GM23338 (cell line): ENCODE measurements at regions not wholly inside any gene's neighbourhood (a gene's known extent, or its start where the extent isn't known, plus 50 kb on each side); places are given as distances from the start of the nearest gene placed in this dataset.
"Not testable (repeated sequence)": the region's sequence is repeated elsewhere in the genome, so short reads cannot be mapped to it uniquely, and the experiment has no call there.

Experiments used
- ATAC-seq: fragments of 200-7000 bp; cut with Tn5 transposase; 3 replicates; pipeline ENCODE4 v1.9.1; 2020
- DNase-seq: peaks from one replicate; pipeline ENCODE4 v3.0.0-alpha.2; 2015; ENCODE audit warnings: low spot score
- H2AFZ ChIP-seq: fragments of 200-600 bp; sonication (generic); 2 replicates; pipeline ENCODE4 v1.8.0; 2016; ENCODE audit warnings: antibody characterized with exemption, mild to moderate bottlenecking, moderate library complexity
- H3F3A ChIP-seq: fragments of 200-600 bp; sonication (generic); replicated peaks from 2 replicates; pipeline ENCODE4 v1.8.0; 2017; ENCODE audit warnings: antibody characterized with exemption, mixed run types, low read depth
- H3K27ac ChIP-seq: fragments of 200-600 bp; sonication (generic); 2 replicates; pipeline ENCODE4 v1.6.1; 2016; ENCODE audit warnings: low read depth
- H3K27me3 ChIP-seq: fragments of 200-600 bp; sonication (generic); 2 replicates; pipeline ENCODE4 v1.8.0; 2016; ENCODE audit warnings: mild to moderate bottlenecking, mixed run types, moderate library complexity; ENCODE audit not compliant: insufficient read depth
- H3K36me3 ChIP-seq: fragments of 200-600 bp; sonication (generic); 2 replicates; pipeline ENCODE4 v1.8.0; 2016; ENCODE audit warnings: mild to moderate bottlenecking; ENCODE audit not compliant: insufficient read depth
- H3K4me1 ChIP-seq: fragments of 200-600 bp; sonication (generic); 2 replicates; pipeline ENCODE4 v1.8.0; 2016; ENCODE audit warnings: mild to moderate bottlenecking, moderate library complexity; ENCODE audit not compliant: insufficient read depth
- H3K4me2 ChIP-seq: fragments of 200-600 bp; sonication (generic); 2 replicates; pipeline ENCODE4 v1.7.1; 2017; ENCODE audit warnings: mixed run types
- H3K4me3 ChIP-seq: fragments of 200-600 bp; sonication (generic); 2 replicates; pipeline ENCODE4 v1.6.1; 2016; ENCODE audit warnings: mixed run types
- H3K79me2 ChIP-seq: fragments of 200-600 bp; sonication (generic); replicated peaks from 2 replicates; pipeline ENCODE4 v1.8.0; 2017; ENCODE audit warnings: mild to moderate bottlenecking; ENCODE audit not compliant: insufficient read depth
- H3K9me2 ChIP-seq: fragments of 200-600 bp; sonication (generic); 2 replicates; pipeline ENCODE4 v1.8.0; 2017; ENCODE audit not compliant: insufficient read depth
- H4K20me1 ChIP-seq: fragments of 200-600 bp; sonication (generic); replicated peaks from 2 replicates; pipeline ENCODE4 v1.8.0; 2017; ENCODE audit warnings: mild to moderate bottlenecking; ENCODE audit not compliant: insufficient read depth
- H3K27ac Mint-ChIP-seq: 2 replicates; pipeline ENCODE4 v1.8.0; 2020; ENCODE audit warnings: inconsistent platforms, mild to moderate bottlenecking, moderate library complexity, mixed read lengths
- H3K27me3 Mint-ChIP-seq: 3 replicates; pipeline ENCODE4 v1.8.0; 2022; ENCODE audit warnings: low read depth, mild to moderate bottlenecking, moderate library complexity, mixed read lengths, inconsistent platforms; ENCODE audit not compliant: insufficient read depth, poor library complexity
- H3K36me3 Mint-ChIP-seq: 3 replicates; pipeline ENCODE4 v1.8.0; 2021; ENCODE audit warnings: low read depth, mild to moderate bottlenecking, inconsistent platforms, moderate library complexity, mixed read lengths
- H3K4me1 Mint-ChIP-seq: 3 replicates; pipeline ENCODE4 v1.8.0; 2020; ENCODE audit warnings: mild to moderate bottlenecking, inconsistent platforms, mixed read lengths
- H3K4me3 Mint-ChIP-seq: 3 replicates; pipeline ENCODE4 v1.8.0; 2021; ENCODE audit warnings: moderate library complexity, mild to moderate bottlenecking, inconsistent platforms, mixed read lengths
- H3K9me3 Mint-ChIP-seq: 3 replicates; pipeline ENCODE4 v1.8.0; 2020; ENCODE audit warnings: moderate library complexity, mild to moderate bottlenecking, inconsistent platforms, mixed read lengths
- CTCF ChIP-seq, 2 experiments: fragments of 200-600 bp in 1 of 2; sonication (generic) in 1 of 2; conservative IDR thresholded peaks; 2 replicates each; pipeline versions ENCODE4 v1.5.1 to v1.6.1; 2016 to 2017; ENCODE audit warnings: antibody characterized with exemption in 2 of 2, low read depth in 2 of 2, mild to moderate bottlenecking in 2 of 2, moderate library complexity in 1 of 2
- ETS1 ChIP-seq: IDR thresholded peaks from 2 replicates; pipeline ENCODE4 v1.6.1; 2016; ENCODE audit warnings: antibody characterized with exemption
- EZH2phosphoT487 ChIP-seq: fragments of 200-600 bp; sonication (generic); IDR thresholded peaks from one replicate; pipeline ENCODE4 v1.8.1; 2018; ENCODE audit warnings: antibody characterized with exemption; ENCODE audit not compliant: unreplicated experiment
- REST ChIP-seq: IDR thresholded peaks from one replicate; pipeline ENCODE4 v1.6.1; 2018; ENCODE audit warnings: antibody characterized with exemption; ENCODE audit not compliant: unreplicated experiment
- STAT1 ChIP-seq: IDR thresholded peaks from one replicate; pipeline ENCODE4 v1.6.1; 2016; ENCODE audit warnings: antibody characterized with exemption; ENCODE audit not compliant: unreplicated experiment
- ZNF114 ChIP-seq: fragments of 250-450 bp; sonication (Bioruptor Pico); IDR thresholded peaks from 2 replicates; pipeline ENCODE4 v1.5.0; 2020; ENCODE audit warnings: mild to moderate bottlenecking, moderate library complexity
- ZNF462 ChIP-seq: fragments of 250-450 bp; sonication (Bioruptor Pico); IDR thresholded peaks from 2 replicates; pipeline ENCODE4 v1.5.0; 2020; ENCODE audit warnings: mild to moderate bottlenecking, moderate library complexity

GRCh38 chr13:31556376-31556775 lies 182.9 kb upstream of the RXFP2 start (continued):
- TF ChIP-seq EZH2phosphoT487 (no peak), STAT1 (no peak), CTCF (conservative IDR thresholded peaks at IDR 0.05; ENCODE audit: low read depth in 2 of 2) (no peak), ZNF114 (CRISPR knock-in tag) (no peak)

- DNase-seq, ATAC-seq, H3K27me3 ChIP-seq: not testable (repeated sequence)
Observed at GRCh38 chr13:31584221-31584620, 155.1 kb upstream of the RXFP2 start.

GRCh38 chr13:31587698-31588266 lies 151.5 kb upstream of the RXFP2 start:
- Mint-ChIP-seq H3K36me3 (peaks cover 10% of the 10 kb centered on the region), H3K9me3 (peaks cover 35% of the 10 kb centered on the region)
- TF ChIP-seq ZNF462: no peak
- no peak for TF ChIP-seq REST
- TF ChIP-seq ETS1: no peak

More at GRCh38 chr13:31584221-31584620, 155.1 kb upstream of the RXFP2 start:
- H3K4me1 ChIP-seq, H3K9me2 ChIP-seq, H4K20me1 ChIP-seq, H3K79me2 ChIP-seq, H3K36me3 Mint-ChIP-seq, H3K27me3 Mint-ChIP-seq, H3K4me3 ChIP-seq, H2AFZ ChIP-seq, H3K27ac Mint-ChIP-seq, H3K27ac ChIP-seq, H3F3A ChIP-seq, H3K4me1 Mint-ChIP-seq, H3K4me2 ChIP-seq, H3K36me3 ChIP-seq, H3K4me3 Mint-ChIP-seq: not testable (repeated sequence)
- H3K9me3 Mint-ChIP-seq: peaks cover 44% of the 10 kb centered on the region

More at GRCh38 chr13:31587698-31588266, 151.5 kb upstream of the RXFP2 start:
- H3K27me3 ChIP-seq: no peaks in the 10 kb centered on the region
- H4K20me1 ChIP-seq: no peaks in the 10 kb centered on the region
- H3K9me2 ChIP-seq: no peaks in the 10 kb centered on the region
- no peak overlapping the region for H3K4me3 ChIP-seq
- Mint-ChIP-seq H3K4me3 (no peak overlapping the region), H3K27ac (no peak overlapping the region), H3K27me3 (peaks cover 2% of the 10 kb centered on the region), H3K4me1 (peaks cover 8% of the 10 kb centered on the region)
- no peak overlapping the region for H2AFZ ChIP-seq
- no peak overlapping the region for H3K4me2 ChIP-seq
- no peak overlapping the region for H3K27ac ChIP-seq
- no peaks in the 10 kb centered on the region for H3F3A ChIP-seq
- no peak for DNase-seq
- H3K79me2 ChIP-seq: no peaks in the 10 kb centered on the region
- H3K4me1 ChIP-seq: peaks cover 3% of the 10 kb centered on the region; the same call in 1 of the 2 replicates
- peaks cover 7% of the 10 kb centered on the region; the same call in 1 of the 2 replicates for H3K36me3 ChIP-seq
- ATAC-seq: no peak
